Loucy (cell line): ENCODE measurements at regions not wholly inside any gene's neighbourhood (a gene's known extent, or its start where the extent isn't known, plus 50 kb on each side); places are given as distances from the start of the nearest gene placed in this dataset.
A peak's percentile ranks its signal among the peaks of the same experiment; 100 is the strongest.

Experiments used
- H2AFZ ChIP-seq: fragments of 200-600 bp; sonication (generic); 2 replicates; pipeline ENCODE4 v1.6.0; 2016; ENCODE audit warnings: antibody characterized with exemption, mild to moderate bottlenecking, low read length, moderate library complexity
- H3F3A ChIP-seq: fragments of 200-600 bp; 2 replicates; pipeline ENCODE4 v1.6.0; 2016; ENCODE audit warnings: antibody characterized with exemption, low read depth, mild to moderate bottlenecking
- H3K27me3 ChIP-seq: fragments of 200-600 bp; sonication (generic); 2 replicates; pipeline ENCODE4 v1.6.1; 2014; ENCODE audit warnings: low read length, mild to moderate bottlenecking; ENCODE audit not compliant: insufficient read depth, poor library complexity, severe bottlenecking
- H3K36me3 ChIP-seq: fragments of 200-600 bp; sonication (generic); 2 replicates; pipeline ENCODE4 v1.6.1; 2016; ENCODE audit warnings: low read length; ENCODE audit not compliant: insufficient read depth
- H3K4me1 ChIP-seq: fragments of 200-600 bp; sonication (generic); 2 replicates; pipeline ENCODE4 v1.5.1; 2014; ENCODE audit warnings: low read length, mild to moderate bottlenecking; ENCODE audit not compliant: insufficient read depth, poor library complexity, severe bottlenecking
- H3K4me2 ChIP-seq: fragments of 200-600 bp; sonication (generic); 2 replicates; pipeline ENCODE4 v1.6.0; 2014; ENCODE audit warnings: antibody characterized with exemption, low read length, low read depth, mild to moderate bottlenecking; ENCODE audit not compliant: poor library complexity, severe bottlenecking
- H3K4me3 ChIP-seq: fragments of 200-600 bp; sonication (generic); 2 replicates; pipeline ENCODE4 v1.5.1; 2014; ENCODE audit warnings: low read length, mild to moderate bottlenecking, mixed read lengths; ENCODE audit not compliant: poor library complexity, severe bottlenecking
- H3K79me2 ChIP-seq: fragments of 200-600 bp; sonication (generic); 2 replicates; pipeline ENCODE4 v1.6.1; 2014; ENCODE audit warnings: low read length; ENCODE audit not compliant: insufficient read depth
- H3K9ac ChIP-seq: fragments of 200-600 bp; sonication (generic); 2 replicates; pipeline ENCODE4 v1.6.0; 2014; ENCODE audit warnings: mild to moderate bottlenecking, low read depth, low read length, moderate library complexity; ENCODE audit not compliant: poor library complexity, severe bottlenecking
- H3K9me2 ChIP-seq: fragments of 200-600 bp; sonication (generic); replicated peaks from 2 replicates; pipeline ENCODE4 v1.6.1; 2016; ENCODE audit warnings: low read depth, low read length, mixed read lengths
- H3K9me3 ChIP-seq: fragments of 200-600 bp; sonication (generic); 2 replicates; pipeline ENCODE4 v1.6.1; 2014; ENCODE audit warnings: mild to moderate bottlenecking, antibody characterized with exemption, low read length, low read depth; ENCODE audit not compliant: insufficient read depth
- H4K20me1 ChIP-seq: fragments of 200-600 bp; sonication (generic); 2 replicates; pipeline ENCODE4 v1.6.0; 2014; ENCODE audit warnings: antibody characterized with exemption, low read length, mild to moderate bottlenecking; ENCODE audit not compliant: insufficient read depth, poor library complexity, severe bottlenecking
- EZH2phosphoT487 ChIP-seq: fragments of 200-600 bp; IDR thresholded peaks from 2 replicates; pipeline ENCODE4 v1.6.1; 2018; ENCODE audit warnings: antibody characterized with exemption, mild to moderate bottlenecking, moderate library complexity, borderline replicate concordance
- TF ChIP-seq, protein P1 (sequence below): fragments of 200-600 bp; sonication (generic); conservative IDR thresholded peaks from 2 replicates; pipeline ENCODE4 v1.5.1; 2014; ENCODE audit warnings: mild to moderate bottlenecking, antibody characterized with exemption, low read length

DNA sequence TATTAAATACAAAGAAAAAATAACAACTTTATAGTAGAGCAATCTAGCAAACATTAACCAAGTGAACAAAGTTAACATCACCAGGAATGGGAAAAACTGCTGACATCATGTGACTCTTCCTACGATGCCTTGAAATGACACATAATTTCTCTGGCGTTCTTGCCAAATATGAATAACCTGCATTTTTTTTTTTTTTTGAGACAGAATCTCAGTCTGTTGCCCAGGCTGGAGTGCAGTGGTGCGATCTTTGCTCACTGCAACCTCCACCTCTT is 126.5 kb upstream of the VKORC1L1 start:
- Histone ChIP-seq H3K4me3 (no peak overlapping the region), H3K4me1 (peaks cover 6% of the 10 kb centered on the region), H3K9me3 (no peaks in the 10 kb centered on the region), H3K27me3 (no peaks in the 10 kb centered on the region), H3K9me2 (no peaks in the 10 kb centered on the region), H3F3A (no peaks in the 10 kb centered on the region), H4K20me1 (peaks cover 2% of the 10 kb centered on the region), H2AFZ (no peak overlapping the region), H3K79me2 (peaks cover 23% of the 10 kb centered on the region), H3K36me3 (no peaks in the 10 kb centered on the region), H3K9ac (no peak overlapping the region), H3K4me2 (no peak overlapping the region)
- TF ChIP-seq, protein P1, sequence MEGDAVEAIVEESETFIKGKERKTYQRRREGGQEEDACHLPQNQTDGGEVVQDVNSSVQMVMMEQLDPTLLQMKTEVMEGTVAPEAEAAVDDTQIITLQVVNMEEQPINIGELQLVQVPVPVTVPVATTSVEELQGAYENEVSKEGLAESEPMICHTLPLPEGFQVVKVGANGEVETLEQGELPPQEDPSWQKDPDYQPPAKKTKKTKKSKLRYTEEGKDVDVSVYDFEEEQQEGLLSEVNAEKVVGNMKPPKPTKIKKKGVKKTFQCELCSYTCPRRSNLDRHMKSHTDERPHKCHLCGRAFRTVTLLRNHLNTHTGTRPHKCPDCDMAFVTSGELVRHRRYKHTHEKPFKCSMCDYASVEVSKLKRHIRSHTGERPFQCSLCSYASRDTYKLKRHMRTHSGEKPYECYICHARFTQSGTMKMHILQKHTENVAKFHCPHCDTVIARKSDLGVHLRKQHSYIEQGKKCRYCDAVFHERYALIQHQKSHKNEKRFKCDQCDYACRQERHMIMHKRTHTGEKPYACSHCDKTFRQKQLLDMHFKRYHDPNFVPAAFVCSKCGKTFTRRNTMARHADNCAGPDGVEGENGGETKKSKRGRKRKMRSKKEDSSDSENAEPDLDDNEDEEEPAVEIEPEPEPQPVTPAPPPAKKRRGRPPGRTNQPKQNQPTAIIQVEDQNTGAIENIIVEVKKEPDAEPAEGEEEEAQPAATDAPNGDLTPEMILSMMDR, result no peak

DNA sequence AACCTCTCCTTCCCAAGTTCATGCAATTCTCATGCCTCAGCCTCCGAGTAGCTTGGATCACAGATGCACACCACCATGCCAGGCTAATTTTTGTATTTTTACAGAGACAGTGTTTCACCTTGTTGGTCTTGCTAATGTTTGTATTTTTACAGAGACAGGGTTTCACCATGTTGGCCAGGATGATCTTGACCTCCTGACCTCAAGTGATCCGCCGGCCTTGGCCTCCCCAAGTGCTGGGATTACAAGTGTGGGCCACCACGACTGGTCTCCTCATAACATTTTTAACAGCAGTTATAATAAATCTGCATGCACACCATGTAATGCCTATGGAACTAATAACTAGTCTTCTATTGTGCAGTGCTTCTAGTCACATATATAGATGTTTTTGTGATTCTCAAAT is 123.8 kb upstream of the VKORC1L1 start:
- Histone ChIP-seq H3K27me3 (no peaks in the 10 kb centered on the region), H3K4me2 (peak overlapping the region; percentile 68), H3K9me2 (no peaks in the 10 kb centered on the region), H3K36me3 (no peaks in the 10 kb centered on the region), H3F3A (no peaks in the 10 kb centered on the region), H3K9me3 (no peaks in the 10 kb centered on the region), H3K79me2 (peaks cover 50% of the 10 kb centered on the region), H3K4me3 (no peak overlapping the region), H3K9ac (no peak overlapping the region), H2AFZ (no peak overlapping the region), H4K20me1 (peaks cover 25% of the 10 kb centered on the region), H3K4me1 (peaks cover 21% of the 10 kb centered on the region)
- no peak for TF ChIP-seq EZH2phosphoT487
- TF ChIP-seq, protein P1, result no peak

DNA sequence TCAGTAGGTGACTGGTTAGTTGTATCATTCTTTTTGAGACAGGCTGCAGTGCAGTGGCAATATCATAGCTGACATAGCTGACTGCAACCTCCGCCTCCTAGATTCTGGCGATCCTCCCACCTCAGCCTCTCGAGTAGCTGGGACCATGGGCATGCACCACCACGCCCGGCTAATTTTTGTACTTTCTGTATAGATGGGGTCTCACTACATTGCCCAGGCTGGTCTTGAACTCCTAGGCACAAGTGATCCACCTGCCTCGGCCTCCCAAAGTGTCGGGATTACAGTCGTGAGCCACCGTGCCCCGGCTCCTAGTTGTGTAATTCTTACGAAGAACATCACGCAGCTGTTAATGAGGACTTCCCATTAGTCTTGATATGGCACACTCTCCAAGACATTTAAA is 123.4 kb upstream of the VKORC1L1 start:
- H3K4me3 ChIP-seq, result peak overlapping the region; percentile 95
- peaks cover 55% of the 10 kb centered on the region for H3K79me2 ChIP-seq
- H3K27me3 ChIP-seq, result no peaks in the 10 kb centered on the region
- no peaks in the 10 kb centered on the region for H3K9me2 ChIP-seq
- peaks cover 21% of the 10 kb centered on the region for H3K4me1 ChIP-seq
- H3K9ac ChIP-seq, result peak overlapping the region; percentile 91
- TF ChIP-seq, protein P1, result no peak
- TF ChIP-seq EZH2phosphoT487, result no peak
- H3K4me2 ChIP-seq, result peak overlapping the region; percentile 68
- H3K36me3 ChIP-seq, result no peaks in the 10 kb centered on the region
- no peak overlapping the region for H2AFZ ChIP-seq
- no peaks in the 10 kb centered on the region for H3K9me3 ChIP-seq
- H3F3A ChIP-seq, result no peaks in the 10 kb centered on the region
- H4K20me1 ChIP-seq, result peaks cover 26% of the 10 kb centered on the region
